Mesendoderm (in vitro differentiated cells): ENCODE measurements at regions not wholly inside any gene's neighbourhood (a gene's known extent, or its start where the extent isn't known, plus 50 kb on each side); places are given as distances from the start of the nearest gene placed in this dataset.
A peak's percentile ranks its signal among the peaks of the same experiment; 100 is the strongest.

Source experiments
- DNase-seq: peaks from one replicate; pipeline ENCODE4 v3.0.0; 2013
- H2AK5ac ChIP-seq: 2 replicates; pipeline ENCODE4 v1.6.1; 2013; ENCODE audit warnings: low read length, inconsistent platforms
- H2BK120ac ChIP-seq: 2 replicates; pipeline ENCODE4 v1.6.1; 2013; ENCODE audit warnings: low read depth, mild to moderate bottlenecking, low read length, moderate library complexity, mixed read lengths
- H2BK15ac ChIP-seq: replicated peaks from 2 replicates; pipeline ENCODE4 v1.6.1; 2013; ENCODE audit warnings: low read depth, mild to moderate bottlenecking, moderate library complexity
- H2BK5ac ChIP-seq: 2 replicates; pipeline ENCODE4 v1.6.1; 2013; ENCODE audit warnings: low read length, inconsistent platforms
- H3K18ac ChIP-seq: 2 replicates; pipeline ENCODE4 v1.6.1; 2013; ENCODE audit warnings: mild to moderate bottlenecking, low read length, mixed read lengths
- H3K23ac ChIP-seq: one replicate; pipeline ENCODE4 v1.6.1; 2013; ENCODE audit warnings: low read length
- H3K27ac ChIP-seq: 2 replicates; pipeline ENCODE4 v1.5.1; 2013; ENCODE audit warnings: low read depth, mild to moderate bottlenecking, inconsistent platforms, low read length, moderate library complexity
- H3K27me3 ChIP-seq: 2 replicates; pipeline ENCODE4 v1.6.1; 2013; ENCODE audit warnings: low read length, control low read depth, mild to moderate bottlenecking, inconsistent platforms; ENCODE audit not compliant: insufficient read depth, poor library complexity
- H3K36me3 ChIP-seq: 2 replicates; pipeline ENCODE4 v1.6.1; 2013; ENCODE audit warnings: low read length, inconsistent platforms; ENCODE audit not compliant: control insufficient read depth, insufficient read depth
- H3K4ac ChIP-seq: one replicate; pipeline ENCODE4 v1.6.1; 2013; ENCODE audit warnings: low read depth, mild to moderate bottlenecking, low read length, moderate library complexity
- H3K4me1 ChIP-seq: 2 replicates; pipeline ENCODE4 v1.6.1; 2013; ENCODE audit warnings: low read depth, low read length, inconsistent platforms; ENCODE audit not compliant: control insufficient read depth
- H3K4me2 ChIP-seq: 2 replicates; pipeline ENCODE4 v1.6.1; 2013; ENCODE audit warnings: low read length
- H3K4me3 ChIP-seq: 2 replicates; pipeline ENCODE4 v1.5.1; 2013; ENCODE audit warnings: mild to moderate bottlenecking, low read length
- H3K56ac ChIP-seq: one replicate; pipeline ENCODE4 v1.6.1; 2013; ENCODE audit warnings: low read length
- H3K79me1 ChIP-seq: 2 replicates; pipeline ENCODE4 v1.6.1; 2013; ENCODE audit warnings: low read length, inconsistent platforms
- H3K79me2 ChIP-seq: 2 replicates; pipeline ENCODE4 v1.6.1; 2013; ENCODE audit warnings: mild to moderate bottlenecking, low read length; ENCODE audit not compliant: control insufficient read depth, insufficient read depth
- H3K9ac ChIP-seq: 2 replicates; pipeline ENCODE4 v1.6.1; 2013; ENCODE audit warnings: low read length, inconsistent platforms
- H4K5ac ChIP-seq: one replicate; pipeline ENCODE4 v1.6.1; 2013; ENCODE audit warnings: low read length
- H4K8ac ChIP-seq: one replicate; pipeline ENCODE4 v1.6.1; 2013; ENCODE audit warnings: low read depth, mild to moderate bottlenecking, control low read depth, low read length, moderate library complexity
- WGBS: extraction: QIAGEN DNeasy Blood & Tissue Kit; methylation state at CpG from one replicate; pipeline ENCODE4 v1.1.7; 2013; ENCODE audit warnings: low lambda C conversion rate, missing lambda C conversion rate; ENCODE audit not compliant: insufficient coverage; ENCODE audit errors: extremely low coverage; 5-methylcytosine and 5-hydroxymethylcytosine counted together

DNA sequence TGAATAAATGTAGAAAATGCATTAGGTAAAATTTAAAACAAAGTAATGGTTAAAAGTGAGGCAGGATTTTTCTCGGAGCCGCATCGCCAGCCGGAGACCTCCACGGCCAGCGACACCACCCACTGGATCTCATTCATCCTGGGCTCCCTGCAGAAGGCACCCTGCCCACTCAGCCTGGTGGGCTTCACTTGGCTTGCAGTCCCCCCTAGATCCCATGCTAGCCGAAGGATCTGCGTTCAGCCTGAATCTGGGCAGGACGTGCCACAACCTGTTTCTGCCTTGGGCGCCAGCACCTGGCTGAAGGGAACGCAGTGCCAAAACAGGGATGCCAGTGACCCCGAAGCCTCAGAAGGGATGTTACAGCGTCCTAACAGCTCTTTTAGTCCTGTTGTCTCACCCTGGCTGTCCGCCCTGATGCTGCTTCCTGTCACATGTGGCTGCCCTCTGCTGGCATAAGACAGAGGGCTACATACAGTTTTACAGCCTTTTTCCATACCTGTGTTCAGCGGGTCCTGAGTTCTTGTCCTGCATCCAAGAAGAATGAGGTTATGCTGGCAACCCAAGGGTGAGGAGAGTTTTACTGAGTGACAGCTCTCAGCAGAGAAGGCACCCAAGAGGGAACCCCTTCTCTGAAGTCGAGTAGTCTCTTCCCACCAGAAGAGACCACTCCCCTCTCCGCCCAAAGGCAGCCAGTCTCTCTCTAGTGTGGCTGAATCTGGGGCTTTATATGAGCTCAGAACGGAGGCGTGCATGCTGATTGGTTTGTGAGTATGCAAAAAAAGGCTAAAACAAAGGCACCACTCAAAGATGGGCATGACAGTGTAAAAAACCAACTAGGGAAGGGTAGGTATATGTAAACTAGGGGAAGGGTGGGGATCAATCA is 173.1 kb upstream of the GYPC start:
- Histone ChIP-seq H3K4me3 (no peak overlapping the region), H3K18ac (no peak overlapping the region)

DNA sequence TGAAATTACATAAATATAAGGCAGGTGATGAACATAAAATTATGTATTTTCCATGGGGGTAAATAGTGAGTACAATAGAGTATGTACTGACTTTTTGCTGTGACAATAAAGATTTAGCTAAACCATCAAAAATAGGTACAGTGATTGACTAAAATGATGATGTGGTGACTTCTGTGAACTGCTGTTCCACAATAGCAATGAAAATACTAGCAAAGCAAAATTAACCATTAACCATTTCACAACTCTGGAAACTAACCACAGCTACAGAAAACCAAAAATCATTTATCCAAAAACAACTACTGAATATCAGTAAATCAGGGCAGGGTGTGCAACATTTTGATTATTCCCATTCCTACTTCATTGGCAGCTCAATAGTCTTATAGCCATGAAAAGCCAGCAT is 161.4 kb upstream of the GYPC start:
- H3K4ac ChIP-seq = no peak overlapping the region
- H2BK5ac ChIP-seq = no peak overlapping the region
- H3K79me1 ChIP-seq = no peaks in the 10 kb centered on the region

More for the DNA sequence above, 173.1 kb upstream of the GYPC start:
- Histone ChIP-seq H3K56ac (no peak overlapping the region), H3K27me3 (no peaks in the 10 kb centered on the region), H3K79me1 (no peaks in the 10 kb centered on the region), H3K4me1 (no peaks in the 10 kb centered on the region), H4K8ac (no peak overlapping the region), H3K9ac (no peak overlapping the region), H2BK5ac (no peak overlapping the region), H3K36me3 (no peaks in the 10 kb centered on the region), H2AK5ac (no peak overlapping the region), H3K4ac (no peak overlapping the region), H3K27ac (no peak overlapping the region), H2BK120ac (no peak overlapping the region), H2BK15ac (no peak overlapping the region), H3K4me2 (no peak overlapping the region), H3K23ac (no peak overlapping the region), H4K5ac (no peak overlapping the region), H3K79me2 (no peaks in the 10 kb centered on the region)
- DNase-seq = peak; percentile 74
- no CpG with 5 or more reads among the region's 19 CpGs for WGBS

DNA sequence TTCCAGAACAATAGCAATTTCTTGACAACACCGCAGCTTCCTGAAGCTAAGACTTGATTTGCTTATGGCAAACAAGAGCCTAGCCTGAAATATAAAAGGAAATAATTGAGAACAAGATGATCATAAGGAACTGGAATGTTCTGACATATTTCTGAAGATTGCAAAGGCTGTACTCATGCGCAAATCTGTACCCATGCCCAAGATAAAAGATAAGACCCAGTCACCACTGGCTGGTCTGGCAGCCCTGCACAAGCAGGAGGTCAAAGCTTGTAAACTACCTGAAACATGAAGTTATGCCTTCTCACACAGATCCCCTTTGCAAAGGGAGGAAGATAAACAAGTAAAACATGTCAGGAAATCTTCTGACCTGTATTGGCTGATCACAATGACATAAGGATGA is 160.8 kb upstream of the GYPC start:
- H3K9ac ChIP-seq = no peak overlapping the region
- WGBS = no CpG with 5 or more reads among the region's 2 CpGs
- H4K5ac ChIP-seq = no peak overlapping the region
- H3K4ac ChIP-seq = no peak overlapping the region
- no peak overlapping the region for H3K4me2 ChIP-seq
- no peak overlapping the region for H2BK120ac ChIP-seq
- no peaks in the 10 kb centered on the region for H3K36me3 ChIP-seq
- no peak overlapping the region for H3K56ac ChIP-seq
- no peak overlapping the region for H3K4me3 ChIP-seq
- no peaks in the 10 kb centered on the region for H3K79me1 ChIP-seq
- no peak overlapping the region for H3K23ac ChIP-seq
- H3K4me1 ChIP-seq = no peaks in the 10 kb centered on the region
- DNase-seq = no peak
- H2BK5ac ChIP-seq = no peak overlapping the region
- no peak overlapping the region for H3K27ac ChIP-seq
- H2AK5ac ChIP-seq = no peak overlapping the region
- H3K27me3 ChIP-seq = no peaks in the 10 kb centered on the region
- H3K79me2 ChIP-seq = no peaks in the 10 kb centered on the region
- H2BK15ac ChIP-seq = no peak overlapping the region
- no peak overlapping the region for H3K18ac ChIP-seq
- H4K8ac ChIP-seq = no peak overlapping the region

More for the DNA sequence above, 161.4 kb upstream of the GYPC start:
- Histone ChIP-seq H3K27me3 (no peaks in the 10 kb centered on the region), H3K23ac (no peak overlapping the region), H3K4me1 (no peaks in the 10 kb centered on the region), H3K56ac (no peak overlapping the region), H3K9ac (no peak overlapping the region), H2AK5ac (no peak overlapping the region), H3K18ac (no peak overlapping the region), H3K4me3 (no peak overlapping the region), H4K5ac (no peak overlapping the region), H3K79me2 (no peaks in the 10 kb centered on the region), H2BK120ac (no peak overlapping the region), H3K27ac (no peak overlapping the region), H4K8ac (no peak overlapping the region), H2BK15ac (no peak overlapping the region), H3K36me3 (no peaks in the 10 kb centered on the region), H3K4me2 (no peak overlapping the region)
- no peak for DNase-seq

DNA sequence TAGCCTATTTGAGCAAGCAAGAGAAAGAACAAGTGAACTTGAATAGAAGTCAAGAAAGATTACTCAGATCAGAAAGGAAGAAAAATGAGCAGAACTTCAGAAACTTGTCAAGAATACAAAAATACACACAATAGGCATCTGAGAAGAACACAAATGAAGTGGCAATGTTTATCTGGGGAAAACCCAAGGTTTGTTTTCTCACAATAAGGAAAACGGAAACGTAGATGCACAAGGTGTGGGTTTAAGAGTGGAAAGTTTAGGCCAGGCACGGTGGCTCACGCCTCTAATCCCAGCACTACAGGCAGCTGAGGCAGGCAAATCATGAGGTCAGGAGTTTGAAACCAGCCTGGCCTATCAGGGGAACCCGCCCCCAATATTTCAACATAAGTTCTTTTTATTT is 159.5 kb upstream of the GYPC start:
- H3K4me3 ChIP-seq = no peak overlapping the region
- H3K4ac ChIP-seq = no peak overlapping the region
- H3K79me2 ChIP-seq = no peaks in the 10 kb centered on the region
- H3K4me1 ChIP-seq = no peaks in the 10 kb centered on the region
- H3K79me1 ChIP-seq = no peaks in the 10 kb centered on the region
- no peak overlapping the region for H3K23ac ChIP-seq
- no peak overlapping the region for H2BK120ac ChIP-seq
- H3K36me3 ChIP-seq = no peaks in the 10 kb centered on the region
- no CpG with 5 or more reads among the region's 5 CpGs for WGBS
- no peak overlapping the region for H3K27ac ChIP-seq
- no peak for DNase-seq
- H3K18ac ChIP-seq = no peak overlapping the region
- H3K9ac ChIP-seq = no peak overlapping the region
- no peak overlapping the region for H2AK5ac ChIP-seq
- no peak overlapping the region for H2BK5ac ChIP-seq
- no peak overlapping the region for H3K4me2 ChIP-seq
- no peak overlapping the region for H3K56ac ChIP-seq
- H4K8ac ChIP-seq = no peak overlapping the region
- no peak overlapping the region for H2BK15ac ChIP-seq
- H3K27me3 ChIP-seq = no peaks in the 10 kb centered on the region
- no peak overlapping the region for H4K5ac ChIP-seq

DNA sequence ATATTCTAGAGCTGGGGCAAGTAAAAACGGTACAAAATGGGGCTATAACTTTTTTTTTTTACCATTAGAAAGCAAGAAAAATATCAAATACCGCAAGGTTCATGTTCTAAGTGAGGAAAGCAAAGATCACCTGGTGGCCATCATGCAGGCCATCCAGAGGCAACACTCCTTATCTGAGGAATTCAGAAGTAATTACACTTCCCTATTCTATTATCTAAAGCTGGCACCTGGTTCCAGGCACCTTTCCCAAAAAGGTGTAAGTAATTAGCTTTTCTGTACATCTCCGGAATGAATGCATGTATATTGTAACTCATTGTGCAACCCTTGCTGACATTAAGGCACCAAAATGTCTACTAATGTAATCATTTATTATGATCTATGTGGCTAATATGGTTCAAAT is 152.5 kb upstream of the GYPC start:
- H3K56ac ChIP-seq = no peak overlapping the region
- H3K18ac ChIP-seq = no peak overlapping the region
- H2AK5ac ChIP-seq = no peak overlapping the region
- no peak overlapping the region for H3K4me2 ChIP-seq
- no peaks in the 10 kb centered on the region for H3K79me1 ChIP-seq
- H3K4me3 ChIP-seq = no peak overlapping the region
- H2BK15ac ChIP-seq = no peak overlapping the region
- H3K9ac ChIP-seq = no peak overlapping the region
- H3K27me3 ChIP-seq = no peaks in the 10 kb centered on the region
- H2BK5ac ChIP-seq = no peak overlapping the region
- peak; percentile 3 for DNase-seq
- no peak overlapping the region for H4K5ac ChIP-seq
- no CpG with 5 or more reads among the region's 3 CpGs for WGBS
- peaks cover 4% of the 10 kb centered on the region for H3K4me1 ChIP-seq
- H2BK120ac ChIP-seq = no peak overlapping the region
- no peak overlapping the region for H4K8ac ChIP-seq
- H3K27ac ChIP-seq = no peak overlapping the region
- H3K79me2 ChIP-seq = no peaks in the 10 kb centered on the region
- H3K4ac ChIP-seq = no peak overlapping the region
- H3K23ac ChIP-seq = no peak overlapping the region
- H3K36me3 ChIP-seq = no peaks in the 10 kb centered on the region

DNA sequence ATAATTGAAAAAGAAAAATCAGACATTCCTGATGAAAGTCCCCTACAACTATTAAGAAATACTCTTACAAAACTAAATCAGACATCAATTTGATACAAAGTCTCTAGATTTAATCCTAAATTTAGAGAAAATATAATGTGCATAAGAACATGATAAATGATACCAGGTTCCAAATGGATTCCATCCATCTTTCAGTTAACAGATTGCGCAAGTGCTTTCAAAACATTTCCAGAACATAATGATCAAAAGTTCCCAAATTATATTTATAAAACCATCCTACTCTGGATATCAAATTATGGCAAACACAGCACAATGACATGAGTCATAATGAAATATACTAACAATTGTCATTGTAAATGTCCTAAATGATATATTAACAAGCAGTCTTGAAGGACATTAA is 151.0 kb upstream of the GYPC start:
- no peak for DNase-seq
- Histone ChIP-seq H3K36me3 (no peaks in the 10 kb centered on the region), H3K56ac (no peak overlapping the region), H2BK15ac (no peak overlapping the region), H3K18ac (no peak overlapping the region), H3K79me2 (no peaks in the 10 kb centered on the region), H3K4me2 (no peak overlapping the region), H2BK120ac (no peak overlapping the region), H4K8ac (no peak overlapping the region), H2AK5ac (no peak overlapping the region), H3K4me3 (no peak overlapping the region), H3K79me1 (no peaks in the 10 kb centered on the region), H3K27ac (no peak overlapping the region), H3K23ac (no peak overlapping the region), H3K4me1 (peaks cover 4% of the 10 kb centered on the region), H3K9ac (no peak overlapping the region), H4K5ac (no peak overlapping the region), H3K27me3 (no peaks in the 10 kb centered on the region), H3K4ac (no peak overlapping the region), H2BK5ac (no peak overlapping the region)
- no CpG with 5 or more reads among the region's 1 CpG for WGBS
